HEK293T (cell line): ENCODE measurements at regions not wholly inside any gene's neighbourhood (a gene's known extent, or its start where the extent isn't known, plus 50 kb on each side); places are given as distances from the start of the nearest gene placed in this dataset.

Experiments used
- ARNT ChIP-seq: fragments of 450-650 bp; IDR thresholded peaks from 2 replicates; pipeline ENCODE4 v1.6.1; 2017; ENCODE audit warnings: mild to moderate bottlenecking
- FOXK2 ChIP-seq: fragments of 450-650 bp; IDR thresholded peaks from 2 replicates; pipeline ENCODE4 v1.6.1; 2016; ENCODE audit warnings: mild to moderate bottlenecking
- FOXM1 ChIP-seq: fragments of 450-650 bp; IDR thresholded peaks from 2 replicates; pipeline ENCODE4 v1.6.1; 2017; ENCODE audit warnings: mild to moderate bottlenecking, borderline replicate concordance
- SP1 ChIP-seq: fragments of 450-650 bp; IDR thresholded peaks from 2 replicates; pipeline ENCODE4 v1.6.1; 2017
- TARDBP ChIP-seq: fragments of 450-650 bp; IDR thresholded peaks from 2 replicates; pipeline ENCODE4 v1.6.1; 2016

DNA sequence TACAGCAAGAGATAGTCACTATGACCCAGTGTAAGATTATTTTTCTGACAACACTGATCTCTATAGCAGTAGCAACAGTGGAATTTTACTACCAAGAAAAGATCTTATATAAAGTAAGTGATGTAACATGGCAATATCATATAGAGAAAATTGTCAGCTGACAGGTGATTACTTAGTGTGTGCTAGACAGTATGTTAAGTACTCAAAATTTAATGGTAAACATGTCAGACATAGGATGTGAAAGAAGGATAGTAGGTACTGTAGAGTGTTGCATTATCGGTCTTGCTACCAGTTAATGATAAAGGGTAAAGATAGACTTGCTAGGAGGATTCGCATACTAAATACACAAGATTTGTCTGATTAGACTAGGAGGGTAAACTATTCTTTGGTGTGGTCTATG lies 247.4 kb downstream of the CYLC2 start:
- no peak for TF ChIP-seq SP1
- TF ChIP-seq FOXK2: no peak
- no peak for TF ChIP-seq TARDBP
- TF ChIP-seq FOXM1: no peak
- no peak for TF ChIP-seq ARNT
